Mammary epithelial cell (primary cell): ENCODE measurements at regions not wholly inside any gene's neighbourhood (a gene's known extent, or its start where the extent isn't known, plus 50 kb on each side); places are given as distances from the start of the nearest gene placed in this dataset.

Experiments
- CTCF ChIP-seq, 2 donors: IDR thresholded peaks in 1 of 2; conservative IDR thresholded peaks in 1 of 2; 2 replicates each; pipeline ENCODE4 v1.5.1; 2011 to 2012; ENCODE audit warnings: inconsistent platforms in 2 of 2, low read length in 2 of 2, mild to moderate bottlenecking in 2 of 2, control low read depth in 1 of 2, low read depth in 1 of 2; ENCODE audit not compliant: insufficient read depth in 1 of 2; ENCODE audit errors: extremely low read depth in 1 of 2
- EZH2 ChIP-seq: IDR thresholded peaks from 2 replicates; pipeline ENCODE4 v1.6.1; 2012; ENCODE audit warnings: low read length, inconsistent platforms, borderline replicate concordance

- TF ChIP-seq CTCF (conservative IDR thresholded peaks at IDR 0.05 in 1 of 2, IDR thresholded peaks at IDR 0.05 in 1 of 2; ENCODE audit: extremely low read depth in 1 of 2, insufficient read depth in 1 of 2, low read depth in 1 of 2, low read length in 2 of 2) = no peak
- no peak for TF ChIP-seq EZH2
Measured at GRCh38 chr7:33849971-33850559, 55.3 kb upstream of the BMPER start.
